DMS 273 (cell line): ENCODE measurements at regions not wholly inside any gene's neighbourhood (a gene's known extent, or its start where the extent isn't known, plus 50 kb on each side); places are given as distances from the start of the nearest gene placed in this dataset.

Experiments
- DNase-seq: peaks from one replicate; lab custom pipeline; 2025; ENCODE audit not compliant: unreplicated experiment; lab: John Stamatoyannopoulos, UW

DNA sequence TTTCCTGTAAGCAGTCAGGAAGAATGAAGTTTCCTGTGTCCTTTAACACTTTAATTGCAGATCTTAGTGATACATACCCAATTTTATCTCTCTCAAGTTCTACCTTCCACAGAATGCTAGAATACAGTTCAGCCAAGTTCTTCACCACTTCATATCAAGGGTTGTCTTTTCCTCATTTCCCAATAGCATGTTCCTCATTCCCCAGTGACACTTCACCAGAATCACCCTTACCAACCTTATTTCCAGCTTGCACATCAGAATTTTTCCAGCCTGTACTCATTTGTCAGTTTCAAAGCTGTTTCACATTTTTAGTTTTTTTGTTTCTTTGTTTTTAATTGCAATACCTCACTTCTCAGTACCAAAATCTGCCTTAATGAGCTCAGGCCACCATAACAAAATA is 126.1 kb downstream of the ESM1 start:
- DNase-seq, result no peak

DNA sequence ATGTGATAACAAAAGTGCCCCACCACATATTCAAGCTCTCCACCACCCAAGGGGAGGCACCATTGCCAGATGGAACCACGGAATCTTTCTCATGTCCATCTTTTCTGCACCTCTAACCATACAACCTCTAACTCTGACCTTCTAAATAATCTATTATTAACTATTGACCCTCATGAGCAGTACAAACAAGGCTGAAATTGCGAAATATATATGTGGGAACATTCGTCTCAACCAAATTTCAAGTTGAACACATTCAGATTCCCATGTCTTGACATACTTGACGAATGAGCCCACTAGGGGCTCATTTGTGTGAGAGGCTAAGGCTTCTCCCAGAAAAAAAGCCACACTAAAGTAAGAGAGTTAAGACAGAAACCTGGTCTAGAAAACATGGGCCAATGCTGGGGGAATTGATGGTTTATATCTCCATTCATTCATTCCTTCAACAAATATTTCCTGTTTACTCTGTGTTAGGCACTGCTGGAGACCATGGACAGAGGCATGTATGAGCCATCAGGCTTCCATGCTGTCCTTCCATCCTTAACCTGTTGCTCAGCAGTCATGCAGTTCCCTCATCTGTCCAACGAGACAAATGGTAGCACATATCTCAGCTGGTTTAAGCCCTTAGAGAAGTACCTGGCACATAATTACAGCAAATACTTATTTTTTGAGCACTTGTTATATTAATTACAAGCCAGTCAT is 130.4 kb downstream of the ESM1 start:
- DNase-seq, result no peak

DNA sequence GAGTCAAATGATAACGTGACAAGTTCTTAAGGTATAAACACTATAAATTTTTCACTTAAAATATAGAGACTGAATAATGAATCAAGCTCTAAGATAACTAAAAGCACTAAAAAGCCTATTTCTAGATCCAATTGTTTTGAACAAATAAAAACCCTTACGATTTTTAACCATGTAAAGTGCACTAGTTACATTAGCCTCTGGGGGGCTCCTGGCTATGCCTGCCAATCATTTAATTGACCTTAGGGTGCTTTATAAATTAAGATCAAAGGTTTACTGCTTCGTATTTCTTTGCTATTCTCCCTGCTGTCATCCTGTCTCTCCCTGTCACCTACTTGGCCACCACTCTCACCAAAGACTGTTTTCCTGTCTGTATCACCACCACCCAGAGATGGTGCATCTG is 133.4 kb downstream of the ESM1 start:
- DNase-seq, result peak; percentile 12

DNA sequence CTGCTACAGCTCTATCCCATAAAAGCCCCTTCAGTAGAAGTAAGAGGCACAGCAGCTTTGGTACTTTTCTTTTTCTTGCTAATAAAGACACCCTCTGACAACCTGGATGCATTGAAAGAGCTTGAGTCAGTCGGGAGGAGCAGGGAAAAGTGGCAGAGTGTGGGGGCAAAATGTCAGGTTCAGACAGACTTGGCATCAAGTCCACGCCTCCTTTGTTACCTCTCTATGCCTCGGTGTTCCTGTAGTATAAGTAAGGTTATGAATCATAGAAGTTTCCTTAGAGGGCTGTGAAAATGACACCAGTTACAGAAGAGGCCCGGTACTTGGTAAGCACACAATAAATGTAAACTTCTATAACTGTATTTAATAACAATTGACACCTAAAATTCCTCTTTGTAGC is 133.9 kb downstream of the ESM1 start:
- DNase-seq, result no peak

DNA sequence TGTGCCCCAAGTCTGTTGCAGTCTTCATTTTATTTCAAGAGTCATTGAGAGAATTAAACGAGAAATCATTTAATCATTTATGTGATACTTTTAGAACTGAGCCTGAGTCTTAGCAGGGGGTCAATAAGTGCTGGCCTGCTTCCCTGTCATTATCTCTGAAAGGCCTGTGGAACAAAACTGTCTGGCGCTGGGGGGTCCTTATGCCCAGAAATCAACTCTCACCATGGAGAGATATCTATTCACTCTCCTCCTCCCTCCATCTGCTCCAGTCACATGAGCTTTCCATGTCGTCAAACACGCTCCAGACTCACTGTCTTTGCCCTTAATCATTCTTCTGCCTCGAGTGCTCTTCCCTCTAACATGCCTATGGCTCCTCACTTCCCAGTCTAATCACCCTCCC is 136.8 kb downstream of the ESM1 start:
- peak; percentile 19 for DNase-seq

DNA sequence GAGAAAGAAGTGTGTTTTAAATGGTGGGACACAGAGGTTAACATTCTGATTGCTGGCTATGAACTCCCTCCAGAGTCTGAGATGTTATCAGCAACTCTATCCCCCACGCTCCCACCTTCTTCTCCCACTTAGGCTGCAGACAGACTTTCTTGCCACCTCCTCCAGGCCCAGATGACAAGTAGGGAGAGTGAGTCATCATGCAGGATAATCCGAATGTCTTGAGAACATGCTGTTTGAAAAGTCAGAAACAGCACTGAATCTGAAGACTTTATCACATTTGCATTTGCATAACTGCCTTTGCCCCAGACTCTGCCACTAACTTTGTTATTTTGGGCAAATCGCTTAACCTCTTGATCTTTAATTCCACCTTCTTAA is 139.8 kb downstream of the ESM1 start:
- no peak for DNase-seq

DNA sequence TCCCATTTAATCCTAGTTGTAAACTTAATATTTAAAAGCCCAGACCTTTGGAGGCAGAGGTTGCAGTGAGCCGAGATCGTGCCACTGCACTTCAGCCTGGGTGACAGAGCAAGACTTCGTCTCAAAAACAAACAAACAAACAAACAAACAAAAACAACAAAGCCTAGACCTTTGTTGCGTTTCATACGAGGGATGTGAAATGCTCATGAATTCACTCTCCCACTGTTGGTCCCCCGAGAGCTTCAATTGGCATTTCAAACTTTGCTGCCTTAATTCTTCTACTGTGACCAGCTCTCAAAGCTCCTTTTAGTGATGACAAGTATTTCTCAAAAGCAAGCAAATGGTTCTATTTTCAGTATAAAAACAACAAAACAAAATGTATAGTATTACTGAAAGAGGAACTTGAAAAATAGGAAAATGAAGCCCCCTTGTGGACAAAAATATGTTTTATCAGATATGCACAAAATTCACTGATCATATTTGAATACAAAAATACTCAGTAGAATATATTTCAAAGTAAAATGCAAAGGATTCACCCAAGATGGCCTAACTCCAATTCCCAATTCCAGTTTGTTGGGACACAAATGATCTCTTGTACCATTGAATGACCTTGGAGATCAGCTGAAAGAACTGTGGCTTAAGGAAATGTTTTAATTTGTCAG is 140.4 kb downstream of the ESM1 start:
- peak; percentile 71 for DNase-seq

DNA sequence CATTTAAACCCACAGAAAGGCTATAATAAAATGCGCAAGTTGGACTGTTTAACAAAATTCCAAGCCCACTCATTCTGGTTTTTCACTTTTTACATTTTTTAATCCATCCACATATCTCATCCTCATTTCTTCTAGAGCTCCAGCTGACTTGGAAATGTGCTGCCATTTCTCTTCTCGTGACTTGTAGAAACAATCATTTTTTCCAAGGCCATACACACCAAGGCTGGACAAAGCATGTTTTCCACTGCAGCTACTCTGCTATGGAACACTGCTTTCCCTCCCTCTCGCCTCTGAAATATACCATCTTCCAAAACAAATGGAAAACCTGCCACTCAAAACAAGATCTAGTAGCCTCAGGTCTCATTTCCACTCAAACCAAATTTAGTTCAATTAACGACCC is 141.1 kb downstream of the ESM1 start:
- no peak for DNase-seq

DNA sequence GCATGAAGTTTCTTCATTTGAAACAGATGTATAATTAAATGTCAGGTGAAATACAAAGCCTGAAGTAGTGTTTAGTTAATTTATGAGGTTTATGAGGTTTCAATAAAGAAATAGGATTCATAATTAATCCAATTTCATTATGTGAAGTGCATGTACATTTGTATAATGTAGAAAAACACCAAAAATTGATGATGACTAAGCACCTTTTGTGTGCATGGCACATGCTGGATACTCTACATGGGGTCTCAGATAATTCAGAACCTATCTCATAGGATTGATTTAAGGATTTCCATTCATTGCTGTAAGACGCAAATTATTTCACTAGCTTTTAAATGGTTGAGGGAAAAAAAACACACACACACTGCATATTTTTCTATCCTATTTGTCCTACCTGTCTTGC is 143.9 kb downstream of the ESM1 start:
- no peak for DNase-seq

DNA sequence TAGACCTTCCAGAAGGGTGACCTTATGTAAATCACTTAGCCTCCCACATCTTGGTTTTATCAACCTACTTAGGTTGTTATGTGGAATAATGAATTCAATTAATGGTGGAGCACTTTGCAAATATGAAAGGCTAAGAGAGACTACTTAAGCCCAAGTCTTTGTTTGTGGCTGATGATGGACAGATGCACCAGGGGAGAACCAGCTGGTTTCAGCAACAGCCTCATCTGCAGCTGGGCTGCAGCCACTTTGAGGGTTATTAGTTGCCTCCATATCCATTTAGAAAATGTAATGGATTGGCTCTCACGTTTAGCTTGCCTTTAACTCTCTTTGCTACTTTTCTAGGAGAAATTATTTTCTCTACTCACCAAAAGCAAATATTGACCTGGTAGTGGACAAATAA is 146.6 kb downstream of the ESM1 start:
- DNase-seq, result peak; percentile 19

DNA sequence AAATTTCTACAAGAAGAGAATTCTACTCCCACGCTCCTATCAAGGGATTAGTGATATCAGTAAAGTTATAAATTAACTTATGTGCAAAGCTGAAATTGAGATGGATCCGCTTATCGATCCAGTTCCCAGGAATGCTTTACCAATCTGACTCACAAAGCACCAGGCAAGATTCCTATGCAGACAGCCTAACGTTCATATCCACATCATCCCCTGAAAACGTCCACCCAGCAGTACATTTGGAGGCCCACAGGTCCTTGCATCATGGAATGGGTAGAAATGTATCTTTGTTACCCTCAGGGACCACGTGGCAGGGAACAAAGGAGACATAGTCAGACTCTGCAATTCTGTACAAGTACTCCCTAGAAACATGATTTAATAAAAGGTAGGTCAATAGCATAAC is 147.4 kb downstream of the ESM1 start:
- no peak for DNase-seq

DNA sequence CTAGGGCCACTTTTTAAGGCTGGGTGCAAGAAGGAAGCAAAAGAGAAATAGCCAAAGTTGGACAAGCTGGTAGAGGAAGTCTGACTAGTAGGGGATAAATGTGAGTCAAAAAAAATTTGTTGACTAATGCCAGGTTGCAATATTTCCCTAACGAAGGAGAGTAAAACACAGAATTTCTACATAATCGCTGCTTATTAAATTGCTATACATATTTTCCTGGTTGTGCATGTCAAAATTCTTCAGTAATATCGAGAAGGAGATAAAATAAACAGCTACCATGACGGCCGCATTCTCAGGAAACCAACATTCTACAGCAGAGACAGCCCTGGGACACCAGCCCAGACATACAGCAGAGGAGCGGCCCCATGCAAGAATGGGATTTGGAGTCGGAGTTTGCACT is 148.3 kb downstream of the ESM1 start:
- no peak for DNase-seq

DNA sequence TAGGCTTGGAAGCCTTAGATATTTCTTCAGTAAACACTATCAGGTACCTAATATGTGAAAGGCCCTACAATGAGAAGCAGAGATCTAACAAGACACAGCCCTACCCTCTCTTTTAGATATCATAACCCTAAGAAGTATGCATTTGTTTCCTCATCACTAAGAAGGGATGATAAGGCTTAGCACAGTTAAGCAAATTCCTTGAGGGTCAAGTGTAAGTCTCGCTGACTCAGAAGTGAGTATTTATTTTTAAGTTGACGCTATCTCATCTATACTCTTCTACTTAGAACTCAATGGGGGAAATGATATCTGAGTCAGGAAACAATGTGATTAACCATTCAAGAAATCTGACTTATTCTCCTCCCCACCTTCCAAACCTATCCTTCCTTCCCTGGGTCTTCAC is 149.7 kb downstream of the ESM1 start:
- no peak for DNase-seq

DNA sequence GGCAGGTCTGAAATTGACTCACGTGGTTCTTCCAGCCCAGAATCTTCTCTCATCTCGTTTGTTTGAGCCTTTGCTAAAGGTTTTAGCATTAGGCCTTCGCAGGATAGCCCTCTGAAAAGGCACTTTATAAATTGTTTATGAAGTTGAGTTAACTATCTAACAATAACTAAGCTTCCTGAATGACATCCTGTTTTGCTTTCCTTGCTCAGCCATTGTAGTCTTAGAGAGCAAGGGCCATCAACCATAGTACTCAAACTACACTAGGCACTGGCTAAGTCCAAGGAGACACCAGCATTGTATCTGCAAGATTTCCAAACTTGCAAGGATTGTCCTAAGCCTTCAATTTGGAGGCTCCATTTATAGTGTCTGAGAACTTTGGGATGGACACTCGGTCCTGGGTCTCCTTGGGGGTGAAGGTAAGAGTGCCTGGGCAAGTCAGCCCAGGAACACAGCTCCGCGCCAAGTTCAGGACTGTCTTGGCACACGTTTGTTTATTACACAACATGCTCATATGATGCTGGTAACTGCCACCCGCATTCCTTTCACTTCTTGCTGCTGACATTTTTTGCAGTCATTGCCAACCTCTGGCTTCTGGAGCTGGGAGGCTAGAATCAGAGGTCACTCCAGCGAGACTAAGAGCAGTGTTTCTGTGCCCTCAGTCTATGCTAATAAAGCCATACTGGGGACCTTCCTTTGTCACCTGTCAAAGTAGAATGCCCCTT is 151.1 kb downstream of the ESM1 start:
- DNase-seq, result no peak

DNA sequence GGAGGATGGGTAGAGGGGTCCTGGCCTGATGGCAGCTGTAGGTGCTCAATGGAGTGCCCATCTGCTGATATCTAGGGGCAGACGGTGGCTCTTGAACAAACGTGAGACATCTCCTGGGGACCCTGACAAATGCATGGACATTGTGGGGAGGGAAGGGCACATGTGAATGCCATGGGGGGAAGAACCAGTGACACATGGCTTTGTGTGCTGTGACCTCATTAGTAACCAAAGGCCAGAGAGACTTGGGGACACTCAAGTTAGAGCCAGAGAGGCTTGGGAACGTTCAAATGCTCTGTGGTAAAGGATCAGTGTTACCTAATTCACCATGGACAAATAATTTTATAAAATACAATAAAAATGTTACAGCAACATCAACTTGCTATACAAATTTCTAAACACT is 151.8 kb downstream of the ESM1 start:
- DNase-seq, result no peak

DNA sequence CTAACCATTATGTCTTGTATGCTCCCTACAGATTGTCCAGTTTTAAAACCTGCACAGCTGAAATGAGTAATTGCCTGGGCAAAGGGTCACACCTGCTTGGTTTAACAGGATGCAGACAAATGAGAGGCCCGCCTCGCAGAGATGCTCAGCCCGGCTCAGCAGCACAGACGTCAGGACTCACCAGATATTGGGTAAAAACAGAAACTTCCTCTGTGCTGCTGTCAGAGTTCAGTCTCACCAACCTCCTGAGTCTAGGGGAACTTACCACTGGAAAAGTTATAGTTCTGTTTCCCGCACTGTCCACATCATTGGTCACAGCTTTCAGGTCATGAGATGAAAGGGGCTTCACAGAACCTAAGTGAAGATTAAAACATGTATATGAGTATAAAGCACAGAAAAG is 152.5 kb downstream of the ESM1 start:
- no peak for DNase-seq

DNA sequence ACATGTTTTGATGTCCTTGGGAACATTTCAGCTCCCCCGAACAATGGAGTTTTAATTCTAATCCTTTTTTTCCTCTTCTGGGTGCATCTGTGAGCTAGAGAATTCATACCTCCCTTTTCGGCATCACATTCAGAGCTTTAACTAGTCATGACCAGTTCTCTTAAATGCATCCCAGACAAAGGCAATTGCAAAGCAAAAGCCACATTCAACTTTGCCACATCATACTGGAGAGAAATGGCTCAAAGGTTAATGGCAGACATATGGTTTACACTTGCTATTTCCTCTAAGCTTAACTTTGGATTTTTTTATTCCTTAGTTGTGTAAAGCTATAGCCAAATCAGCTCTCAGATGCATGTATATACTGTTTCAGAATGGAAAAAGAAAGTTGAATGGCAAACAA is 153.3 kb downstream of the ESM1 start:
- no peak for DNase-seq

DNA sequence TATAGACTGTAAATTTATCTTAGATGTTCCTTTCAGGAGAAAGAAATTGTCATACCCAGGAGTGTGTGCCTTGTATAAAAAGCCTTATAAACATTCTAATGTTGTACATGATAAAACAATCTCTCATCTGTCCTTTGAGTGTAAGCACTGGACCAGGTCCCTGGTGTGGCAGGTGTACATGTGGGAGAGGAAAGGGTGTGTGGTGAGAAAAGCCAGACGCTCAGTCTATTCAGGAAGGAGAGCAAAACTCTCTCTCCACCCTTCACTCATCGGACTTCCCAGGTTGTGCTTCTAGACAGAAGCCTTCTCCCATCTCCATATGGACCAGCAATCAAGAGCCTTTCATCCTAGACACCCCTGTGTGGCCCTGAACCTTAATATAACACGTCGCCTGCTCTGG is 154.2 kb downstream of the ESM1 start:
- DNase-seq, result no peak

DNA sequence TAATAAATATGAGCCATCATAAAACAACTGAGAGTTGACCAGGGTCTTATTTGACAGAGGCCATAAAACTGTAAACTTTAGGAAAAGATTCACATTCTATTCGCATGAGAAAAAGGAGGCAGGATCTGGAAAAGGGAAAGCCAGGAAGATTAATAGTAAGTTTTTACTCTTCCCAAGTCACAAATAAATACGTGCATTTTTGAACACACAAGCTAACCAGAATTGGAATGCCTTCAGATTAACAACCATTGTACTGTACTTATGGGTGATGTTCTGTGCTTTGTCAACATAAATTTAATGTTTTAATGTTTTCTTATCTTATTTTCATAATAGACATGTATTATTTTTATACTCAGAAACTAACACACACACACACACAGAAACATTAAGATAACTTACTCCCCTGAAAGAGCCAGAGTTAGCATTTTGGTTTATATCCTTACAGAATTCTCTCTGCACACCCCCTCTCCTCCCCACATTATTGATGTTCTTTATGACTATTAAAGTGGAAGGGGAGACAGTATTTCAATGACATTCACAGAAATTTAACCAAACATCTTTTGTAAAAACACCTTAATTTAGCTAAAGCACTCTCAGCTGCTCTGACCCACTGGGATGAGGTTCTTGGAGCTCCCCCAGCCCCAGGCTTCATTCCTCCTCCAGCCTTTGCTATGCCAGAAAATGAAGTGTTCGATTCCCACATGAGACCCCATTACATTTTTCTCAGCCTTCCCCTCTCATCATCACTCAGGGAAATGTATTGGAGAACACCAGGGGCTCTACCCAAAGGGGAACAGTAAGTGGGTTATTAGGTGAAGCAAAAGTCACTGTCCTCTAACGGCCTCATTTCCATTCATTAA is 155.5 kb downstream of the ESM1 start:
- DNase-seq, result no peak

DNA sequence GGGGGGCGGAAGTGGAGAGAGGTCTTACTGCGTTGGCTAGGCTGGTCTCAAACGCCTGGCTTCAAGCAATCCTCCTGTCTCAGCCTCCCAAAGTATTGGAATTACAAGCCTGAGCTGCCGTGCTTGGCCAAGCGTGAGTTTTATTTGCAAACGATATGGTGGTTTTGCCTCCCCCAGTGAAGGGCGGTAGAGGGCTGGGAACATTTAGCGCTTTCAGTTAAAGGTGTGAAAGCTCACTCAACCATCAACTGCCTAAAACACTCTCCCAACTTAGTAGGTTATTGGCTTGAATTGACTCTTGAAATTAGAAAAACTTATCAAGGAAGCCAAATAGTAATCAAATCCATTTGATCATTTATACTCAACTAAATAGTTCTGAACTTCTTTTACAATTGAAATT is 156.3 kb downstream of the ESM1 start:
- no peak for DNase-seq

DNA sequence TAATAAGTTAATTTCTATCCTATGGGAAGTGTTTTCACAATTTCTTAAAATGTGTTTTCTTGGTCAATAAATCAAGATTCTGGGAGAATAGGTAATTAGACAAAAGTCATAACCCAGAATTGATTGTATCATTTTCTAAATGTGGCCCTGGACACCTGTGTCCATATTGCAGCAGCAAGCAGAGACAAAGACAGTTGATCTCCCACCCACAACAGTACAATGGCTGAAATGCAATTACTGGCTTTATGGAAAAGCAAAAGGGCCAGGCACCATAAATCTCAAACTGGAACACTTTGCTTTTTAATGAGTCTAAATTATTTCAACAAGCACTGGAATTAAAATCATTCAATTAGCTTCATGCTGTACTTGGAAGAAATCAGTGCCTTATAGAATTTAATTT is 157.2 kb downstream of the ESM1 start:
- no peak for DNase-seq

DNA sequence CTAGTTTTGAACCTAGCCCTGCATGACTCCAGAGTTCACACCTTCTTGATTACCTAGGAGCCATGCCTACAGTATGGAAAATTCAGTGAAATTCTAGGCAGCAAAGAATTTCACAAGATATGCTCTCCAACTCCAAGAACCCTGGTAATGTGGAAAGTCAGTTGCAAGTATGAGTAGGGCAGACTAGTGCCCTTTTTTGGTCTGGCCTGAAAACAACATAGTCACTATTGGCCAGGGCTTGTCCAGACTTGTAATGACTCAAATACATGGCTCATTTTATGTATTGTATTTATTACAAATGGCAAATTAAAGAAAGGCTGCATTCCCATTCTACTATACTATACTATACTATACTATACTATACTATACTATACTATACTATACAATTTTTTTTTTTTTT is 160.4 kb downstream of the ESM1 start:
- no peak for DNase-seq
